ENCODE measurements at regions not wholly inside any gene's neighbourhood (a gene's known extent, or its start where the extent isn't known, plus 50 kb on each side); places are given as distances from the start of the nearest gene placed in this dataset.

DNA sequence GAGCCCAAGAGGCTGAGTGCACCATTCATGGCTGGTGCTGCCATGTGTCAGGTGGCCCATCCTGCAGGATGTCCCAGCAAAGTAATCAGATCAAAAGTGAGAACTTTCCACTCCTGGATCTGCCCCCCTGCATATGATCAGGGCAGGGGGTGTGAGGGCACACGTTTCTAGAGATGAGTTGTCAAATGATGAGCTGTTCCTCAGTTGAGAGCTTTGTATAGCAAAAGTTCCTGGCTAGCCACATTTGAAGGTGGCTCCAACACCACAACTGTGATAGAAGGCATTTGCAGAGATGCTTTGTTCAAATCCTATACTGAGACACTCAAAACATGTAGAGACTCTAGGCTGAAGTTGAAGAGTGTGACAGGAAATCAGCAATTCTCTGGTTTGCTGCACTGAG is 501.8 kb downstream of the BCOR start:
- FAIRE-seq (no peak), DNase-seq (ENCODE audit: insufficient read length, low spot score) (no peak)
- TF ChIP-seq, protein P1, sequence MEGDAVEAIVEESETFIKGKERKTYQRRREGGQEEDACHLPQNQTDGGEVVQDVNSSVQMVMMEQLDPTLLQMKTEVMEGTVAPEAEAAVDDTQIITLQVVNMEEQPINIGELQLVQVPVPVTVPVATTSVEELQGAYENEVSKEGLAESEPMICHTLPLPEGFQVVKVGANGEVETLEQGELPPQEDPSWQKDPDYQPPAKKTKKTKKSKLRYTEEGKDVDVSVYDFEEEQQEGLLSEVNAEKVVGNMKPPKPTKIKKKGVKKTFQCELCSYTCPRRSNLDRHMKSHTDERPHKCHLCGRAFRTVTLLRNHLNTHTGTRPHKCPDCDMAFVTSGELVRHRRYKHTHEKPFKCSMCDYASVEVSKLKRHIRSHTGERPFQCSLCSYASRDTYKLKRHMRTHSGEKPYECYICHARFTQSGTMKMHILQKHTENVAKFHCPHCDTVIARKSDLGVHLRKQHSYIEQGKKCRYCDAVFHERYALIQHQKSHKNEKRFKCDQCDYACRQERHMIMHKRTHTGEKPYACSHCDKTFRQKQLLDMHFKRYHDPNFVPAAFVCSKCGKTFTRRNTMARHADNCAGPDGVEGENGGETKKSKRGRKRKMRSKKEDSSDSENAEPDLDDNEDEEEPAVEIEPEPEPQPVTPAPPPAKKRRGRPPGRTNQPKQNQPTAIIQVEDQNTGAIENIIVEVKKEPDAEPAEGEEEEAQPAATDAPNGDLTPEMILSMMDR (IDR thresholded peaks at IDR 0.05; ENCODE audit: insufficient read depth, missing control alignments), result no peak

DNA sequence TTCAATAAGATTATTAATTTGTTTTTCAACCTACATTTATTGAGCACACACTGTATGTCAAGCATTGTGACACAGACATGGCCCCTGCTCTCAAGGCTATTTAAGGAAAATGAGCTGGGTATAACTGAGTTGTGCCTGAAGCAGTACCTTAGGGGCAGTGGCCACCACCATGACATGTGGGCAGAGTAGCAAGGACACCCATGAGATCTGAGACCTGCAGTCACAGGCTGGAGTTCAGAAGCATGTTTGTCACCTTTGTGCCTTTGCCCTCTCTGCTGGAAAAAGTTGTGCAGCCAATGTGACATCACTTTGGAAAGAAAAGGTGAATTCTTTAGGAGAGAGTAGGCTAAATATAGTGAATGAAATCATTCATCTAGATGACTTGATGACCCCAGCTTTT is 501.3 kb downstream of the BCOR start:
- DNase-seq (ENCODE audit: insufficient read length, low spot score), result no peak
- TF ChIP-seq, protein P1 (IDR thresholded peaks at IDR 0.05; ENCODE audit: insufficient read depth, missing control alignments), result no peak
- no peak for FAIRE-seq

DNA sequence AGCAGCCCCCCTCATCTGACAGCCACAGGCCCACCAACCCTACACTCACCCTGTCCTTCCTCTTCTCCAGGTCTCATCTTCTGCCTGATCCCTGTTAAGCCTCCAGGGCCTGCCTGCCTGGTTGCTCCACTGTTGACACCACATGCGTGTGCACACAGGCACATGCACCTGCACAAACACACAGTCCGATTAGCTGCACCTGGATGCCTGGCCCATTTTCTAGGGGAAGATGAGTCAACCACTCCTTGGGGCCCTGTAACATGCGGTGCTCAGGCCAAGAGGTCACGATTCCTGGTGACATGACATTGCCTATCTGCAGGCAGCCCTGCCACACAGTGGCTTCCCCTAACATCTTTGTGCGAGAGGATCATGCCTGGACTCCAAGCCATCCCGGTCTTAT is 498.4 kb downstream of the BCOR start:
- DNase-seq (ENCODE audit: insufficient read length, low spot score) (no peak), FAIRE-seq (no peak)
- TF ChIP-seq, protein P1 (IDR thresholded peaks at IDR 0.05; ENCODE audit: insufficient read depth, missing control alignments), result no peak

DNA sequence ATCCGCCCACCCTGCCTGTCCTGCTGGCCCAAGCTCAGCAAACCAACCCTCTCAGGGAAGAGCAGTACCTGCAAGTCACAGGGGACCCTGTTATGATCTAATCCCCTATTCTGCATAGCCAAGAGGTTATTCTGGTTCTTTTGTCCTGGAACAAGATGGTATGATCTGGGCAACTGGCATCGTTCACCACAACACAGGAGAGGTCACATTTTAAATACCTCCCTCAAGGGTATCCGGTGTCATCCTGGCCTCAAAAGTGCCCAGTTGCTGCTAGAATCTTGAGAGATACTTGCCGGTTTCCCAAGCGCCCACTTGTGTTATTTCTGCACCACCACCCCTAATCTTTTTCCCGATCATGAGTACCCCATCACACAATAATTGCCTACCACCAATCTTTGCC is 497.5 kb downstream of the BCOR start:
- FAIRE-seq (no peak), DNase-seq (ENCODE audit: insufficient read length, low spot score) (no peak)
- TF ChIP-seq, protein P1 (IDR thresholded peaks at IDR 0.05; ENCODE audit: insufficient read depth, missing control alignments), result no peak

DNA sequence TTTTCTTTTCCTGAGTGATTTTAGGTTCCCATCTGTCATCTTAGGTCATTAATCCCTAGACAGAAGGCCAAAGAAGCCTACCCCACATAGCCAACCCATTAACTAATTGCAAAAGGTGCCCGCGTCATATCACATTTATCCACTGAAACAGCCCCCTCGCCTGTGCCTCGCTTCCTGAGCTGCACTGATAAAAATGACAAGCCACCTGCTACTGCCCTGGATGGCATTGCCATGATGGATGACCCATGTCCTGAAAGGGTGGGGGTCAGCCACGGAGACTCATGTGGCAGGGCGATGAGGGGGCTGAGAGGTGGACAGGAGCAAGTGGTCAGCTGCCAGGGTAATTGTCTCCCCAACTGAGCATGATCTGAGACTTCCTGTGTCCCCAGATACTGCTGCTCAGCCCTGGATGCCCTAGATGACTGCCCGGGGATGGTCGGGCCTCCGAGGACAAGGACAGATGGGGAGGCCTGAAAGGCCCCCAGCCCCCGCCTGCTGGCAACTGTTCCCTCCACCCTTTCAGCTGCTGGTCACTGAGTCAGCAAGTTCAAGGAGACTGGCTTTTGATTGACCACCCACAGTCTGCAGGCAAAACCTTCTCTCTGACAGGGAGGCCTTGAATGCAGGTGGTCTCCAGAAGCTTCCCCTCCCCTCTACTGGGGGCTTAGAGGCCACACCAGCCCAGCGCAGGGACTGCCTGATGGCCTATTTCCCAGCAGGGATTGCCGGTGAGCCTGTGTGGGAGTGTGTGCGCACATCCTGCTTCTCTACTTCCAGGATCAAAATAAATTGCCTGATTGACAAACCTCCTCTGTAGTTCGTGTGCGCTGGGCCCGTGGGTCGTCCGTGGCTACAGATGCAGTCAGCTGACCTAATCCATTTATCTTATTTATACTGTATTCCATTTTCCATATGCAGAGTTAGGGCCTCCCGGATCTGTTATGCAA is 496.3 kb downstream of the BCOR start:
- TF ChIP-seq, protein P1 (IDR thresholded peaks at IDR 0.05; ENCODE audit: insufficient read depth, missing control alignments), result no peak
- peak; percentile 95 for FAIRE-seq

DNA sequence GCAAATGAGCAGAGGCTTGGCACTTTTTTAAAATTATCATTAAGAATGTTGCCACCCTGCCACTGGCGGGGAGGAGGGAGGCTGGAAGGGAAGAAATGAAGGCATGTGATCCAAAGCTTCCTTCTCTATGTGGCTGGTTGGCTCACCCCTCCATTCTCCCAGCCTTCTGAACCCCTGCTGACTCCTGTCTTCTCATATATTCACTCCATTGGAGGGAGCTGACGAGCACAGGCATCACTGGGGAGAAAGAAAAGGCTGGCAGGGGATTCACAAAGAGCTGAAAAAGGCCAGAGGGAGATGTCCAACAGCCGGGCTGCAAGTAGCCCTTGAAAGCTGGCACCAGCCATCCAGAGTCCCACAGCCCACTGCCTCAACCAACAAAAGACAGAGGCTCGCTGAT is 495.6 kb downstream of the BCOR start:
- TF ChIP-seq, protein P1 (IDR thresholded peaks at IDR 0.05; ENCODE audit: insufficient read depth, missing control alignments), result no peak
- FAIRE-seq (no peak), DNase-seq (ENCODE audit: insufficient read length, low spot score) (no peak)

More for the DNA sequence above, 496.3 kb downstream of the BCOR start:
- DNase-seq (ENCODE audit: insufficient read length, low spot score), result no peak

DNA sequence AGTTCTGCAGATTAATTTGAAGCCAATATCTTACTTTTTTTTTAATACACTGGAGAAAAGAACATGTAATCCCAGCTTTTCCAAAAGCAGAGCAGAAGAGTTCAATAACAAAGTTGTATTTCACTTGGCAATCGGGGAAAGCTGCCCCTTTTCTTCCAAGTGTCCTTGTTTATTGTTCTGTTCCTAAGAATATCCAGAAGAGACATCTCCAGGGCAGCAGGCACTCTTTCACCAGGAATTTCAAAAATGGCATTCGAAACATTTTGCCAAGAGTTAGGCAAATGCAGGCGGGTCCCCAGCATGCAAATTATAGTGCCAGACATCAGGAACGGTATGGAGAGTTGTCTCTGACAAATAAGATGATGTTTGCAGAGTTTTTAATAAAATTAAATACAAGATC is 494.5 kb downstream of the BCOR start:
- FAIRE-seq (no peak), DNase-seq (ENCODE audit: insufficient read length, low spot score) (no peak)
- TF ChIP-seq, protein P1 (IDR thresholded peaks at IDR 0.05; ENCODE audit: insufficient read depth, missing control alignments), result no peak
